Cerebellar nuclear complex (tissue), 1 donor: ENCODE measurements at regions not wholly inside any gene's neighbourhood (a gene's known extent, or its start where the extent isn't known, plus 50 kb on each side); places are given as distances from the start of the nearest gene placed in this dataset.

ENCODE experiments used
- DNase-seq, 2 experiments: peaks; one replicate each; lab custom pipeline; 2025; lab: John Stamatoyannopoulos, UW

DNA sequence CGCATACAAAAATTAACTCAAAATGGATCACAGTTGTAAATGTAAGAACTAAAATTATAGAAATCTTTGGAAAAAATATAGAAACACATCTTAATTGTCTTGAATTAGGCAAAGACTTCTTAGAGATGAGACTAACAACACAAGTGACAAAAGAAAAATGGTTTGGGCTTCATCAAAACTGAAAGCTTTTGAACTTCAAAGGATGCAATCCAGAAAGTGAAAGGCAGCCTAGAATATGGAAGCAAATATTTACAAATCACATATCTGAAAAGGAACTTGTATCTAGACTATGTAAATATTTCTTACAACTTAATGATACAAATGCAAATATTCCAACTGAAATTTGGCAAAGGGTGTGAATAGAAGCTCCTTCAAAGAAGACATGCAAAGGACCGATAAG lies 582.8 kb upstream of the ZEB2 start:
- no peak for DNase-seq

DNA sequence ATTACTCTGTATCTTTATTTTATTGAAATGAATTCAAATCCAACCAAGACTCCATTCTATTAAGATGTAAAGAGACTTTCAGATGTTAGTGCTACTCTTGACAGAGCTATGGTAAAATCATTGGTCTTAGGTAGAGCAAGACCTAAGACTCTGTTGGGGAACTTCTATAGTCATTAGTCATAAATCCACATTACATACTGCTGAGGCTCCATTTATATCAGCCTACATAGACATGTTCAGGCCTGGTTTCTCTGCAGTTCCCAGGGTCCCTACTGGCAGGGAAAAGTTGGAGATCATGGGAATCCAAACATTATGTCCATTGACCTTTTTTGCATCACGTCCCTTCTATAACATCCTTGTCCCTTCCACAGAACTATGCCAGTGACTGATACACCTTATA lies 580.4 kb upstream of the ZEB2 start:
- no peak for DNase-seq

GRCh38 chr2:145096582-145096981 lies 576.7 kb upstream of the ZEB2 start:
- DNase-seq, result no peak

- no peak for DNase-seq
These were observed 575.9 kb upstream of the ZEB2 start for GRCh38 chr2:145095641-145096435.

DNA sequence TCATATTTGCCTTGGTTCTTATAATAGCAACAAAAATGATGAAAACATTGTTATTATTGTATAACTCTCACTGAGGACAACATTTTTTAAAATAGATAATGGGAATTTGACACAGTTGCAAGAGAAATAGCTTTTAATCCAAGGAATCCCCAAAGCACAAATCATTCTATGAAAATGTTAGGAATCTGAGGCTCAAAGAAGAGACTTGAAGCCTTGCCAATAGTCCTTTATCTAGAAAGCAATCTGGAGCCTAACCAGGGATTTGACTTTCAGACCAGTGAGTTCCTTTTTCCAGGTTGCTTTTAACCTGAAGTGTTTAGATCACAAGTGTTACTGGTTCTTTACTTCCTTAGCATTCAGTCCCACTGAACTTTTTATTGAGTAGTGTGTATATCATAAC lies 574.5 kb upstream of the ZEB2 start:
- no peak for DNase-seq

DNA sequence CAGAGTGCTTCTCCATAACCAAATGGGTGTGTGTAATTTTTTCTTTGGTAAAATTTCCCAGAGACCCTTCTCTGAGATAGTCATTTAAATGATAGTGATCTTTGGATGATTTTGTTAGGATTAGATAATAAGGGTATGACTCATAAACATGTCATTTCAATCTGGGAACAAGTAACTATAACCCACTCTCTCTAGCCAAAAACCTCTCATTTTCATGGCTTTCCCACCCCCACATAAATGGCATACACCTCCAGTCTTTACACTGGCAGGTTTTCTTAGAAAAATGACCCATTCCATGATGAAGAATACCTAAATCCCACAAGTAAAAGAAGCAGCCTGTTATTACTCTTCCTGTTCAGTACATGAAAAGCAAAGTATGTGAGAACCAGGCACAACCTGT lies 572.0 kb upstream of the ZEB2 start:
- DNase-seq, result no peak

- DNase-seq, result no peak
These were observed 571.2 kb upstream of the ZEB2 start for GRCh38 chr2:145090841-145091761.

DNA sequence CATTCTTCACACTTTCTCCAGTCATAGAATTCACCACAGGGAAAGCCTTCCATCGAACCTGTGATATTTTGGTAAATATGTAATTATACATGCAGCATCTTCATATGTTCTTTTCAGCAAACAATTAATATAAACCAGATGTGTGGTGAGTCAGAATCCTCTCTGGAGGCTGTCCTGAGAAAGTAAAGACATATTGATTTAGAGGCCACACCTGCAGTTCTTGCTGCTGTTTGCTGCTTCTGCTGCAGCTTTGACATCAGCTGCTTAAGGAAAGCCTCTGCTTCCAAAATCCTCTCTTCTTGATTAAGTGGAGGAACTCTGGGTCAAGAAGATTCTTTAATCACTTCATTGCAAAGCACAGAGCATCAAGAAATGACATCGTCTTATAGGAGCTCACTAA lies 568.8 kb upstream of the ZEB2 start:
- DNase-seq, result no peak

- DNase-seq, result no peak
These were observed 567.0 kb upstream of the ZEB2 start for GRCh38 chr2:145086910-145087309.

GRCh38 chr2:145085612-145086011 lies 565.7 kb upstream of the ZEB2 start:
- DNase-seq, result no peak

GRCh38 chr2:145080426-145080825 lies 560.5 kb upstream of the ZEB2 start:
- no peak for DNase-seq

- no peak for DNase-seq
These were observed 559.7 kb upstream of the ZEB2 start for GRCh38 chr2:145079641-145080040.

GRCh38 chr2:145078923-145079322 lies 559.0 kb upstream of the ZEB2 start:
- no peak for DNase-seq

DNA sequence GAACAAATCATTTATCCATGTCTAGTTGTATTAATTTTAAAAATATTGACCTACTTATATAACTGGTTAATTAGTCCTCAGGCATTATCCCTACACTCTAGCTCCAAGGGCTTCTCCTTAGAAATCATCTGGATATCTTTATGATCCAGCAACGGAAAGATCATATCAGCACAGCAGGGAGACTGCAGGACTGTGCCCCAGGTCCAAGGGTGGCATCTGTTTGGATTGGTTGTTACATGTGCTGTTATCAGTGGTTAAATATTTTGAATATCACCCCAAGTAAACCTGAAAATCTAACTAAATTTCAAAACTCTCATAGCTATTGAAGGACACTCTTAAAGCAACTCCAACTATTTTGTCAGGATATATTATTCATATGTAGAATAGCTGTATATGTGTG lies 556.2 kb upstream of the ZEB2 start:
- no peak for DNase-seq

DNA sequence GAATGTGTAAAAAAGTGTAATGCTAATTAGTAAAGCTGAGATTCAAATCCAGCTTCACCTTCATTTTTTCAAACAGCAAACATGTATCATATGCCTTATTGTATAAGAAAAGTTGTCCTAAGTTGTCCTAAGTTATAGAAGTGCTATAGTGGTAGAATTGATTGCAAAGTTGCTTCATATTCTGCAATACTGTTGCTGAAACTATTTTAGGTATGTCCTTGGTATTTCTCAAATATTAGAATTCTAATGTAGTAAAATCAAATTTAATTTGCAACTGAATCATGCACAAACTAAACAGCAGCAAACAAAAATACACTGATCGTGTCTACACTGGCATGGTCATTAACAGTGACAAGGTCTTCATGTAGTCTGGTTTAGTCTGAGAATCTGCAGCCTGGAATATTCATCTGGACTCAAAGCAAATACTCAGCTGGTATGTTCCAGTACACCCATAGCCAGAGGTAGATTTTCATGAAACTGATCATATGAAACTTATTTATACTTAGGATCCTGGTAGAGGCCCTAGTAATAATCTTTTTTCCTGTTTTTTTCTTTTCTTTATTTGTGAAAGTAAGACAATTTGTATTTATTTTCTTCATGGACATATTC lies 555.6 kb upstream of the ZEB2 start:
- no peak for DNase-seq

- no peak for DNase-seq
These were observed 550.8 kb upstream of the ZEB2 start for GRCh38 chr2:145070703-145071102.

DNA sequence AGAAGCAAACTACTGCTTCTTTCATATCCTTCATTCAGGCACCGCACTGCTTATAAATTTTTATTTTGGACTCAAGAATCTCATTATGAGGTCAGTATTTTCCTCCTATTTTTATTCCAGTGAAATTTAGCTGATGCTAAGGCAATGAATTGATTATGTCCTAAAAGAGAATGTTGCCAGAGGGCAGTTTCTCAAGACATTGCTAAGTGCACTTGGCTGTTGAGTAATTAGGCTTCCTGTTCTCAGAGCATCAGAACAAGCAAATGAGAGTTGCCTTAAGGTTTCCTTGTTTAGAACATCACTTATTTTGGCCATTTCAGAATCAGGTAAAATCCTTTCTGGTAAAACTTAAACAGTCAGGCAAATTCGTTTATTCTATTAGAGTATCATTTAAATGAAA lies 548.6 kb upstream of the ZEB2 start:
- DNase-seq, result no peak

DNA sequence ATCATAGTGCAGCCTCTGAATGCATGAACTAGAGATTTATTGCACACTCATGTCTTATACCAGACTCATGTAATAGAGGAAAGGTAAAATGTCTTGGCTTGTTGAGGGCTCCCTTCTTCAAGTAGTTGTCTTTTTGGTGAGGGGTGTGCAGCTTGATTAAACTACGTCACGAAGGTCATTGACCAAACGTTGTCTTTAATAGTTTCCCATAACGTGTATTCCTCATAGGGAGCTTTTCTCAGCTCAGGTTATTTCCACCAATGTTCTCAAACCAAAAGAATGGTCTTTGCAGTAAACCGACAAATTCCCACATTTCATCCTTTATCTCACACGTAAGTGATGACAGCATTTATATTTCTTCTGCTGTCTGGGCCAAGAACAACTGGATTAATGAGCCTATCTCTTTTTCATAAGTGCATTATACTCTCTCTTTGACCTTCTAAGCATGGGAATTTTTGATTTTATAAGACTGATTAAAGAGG lies 547.7 kb upstream of the ZEB2 start:
- DNase-seq, result no peak

DNA sequence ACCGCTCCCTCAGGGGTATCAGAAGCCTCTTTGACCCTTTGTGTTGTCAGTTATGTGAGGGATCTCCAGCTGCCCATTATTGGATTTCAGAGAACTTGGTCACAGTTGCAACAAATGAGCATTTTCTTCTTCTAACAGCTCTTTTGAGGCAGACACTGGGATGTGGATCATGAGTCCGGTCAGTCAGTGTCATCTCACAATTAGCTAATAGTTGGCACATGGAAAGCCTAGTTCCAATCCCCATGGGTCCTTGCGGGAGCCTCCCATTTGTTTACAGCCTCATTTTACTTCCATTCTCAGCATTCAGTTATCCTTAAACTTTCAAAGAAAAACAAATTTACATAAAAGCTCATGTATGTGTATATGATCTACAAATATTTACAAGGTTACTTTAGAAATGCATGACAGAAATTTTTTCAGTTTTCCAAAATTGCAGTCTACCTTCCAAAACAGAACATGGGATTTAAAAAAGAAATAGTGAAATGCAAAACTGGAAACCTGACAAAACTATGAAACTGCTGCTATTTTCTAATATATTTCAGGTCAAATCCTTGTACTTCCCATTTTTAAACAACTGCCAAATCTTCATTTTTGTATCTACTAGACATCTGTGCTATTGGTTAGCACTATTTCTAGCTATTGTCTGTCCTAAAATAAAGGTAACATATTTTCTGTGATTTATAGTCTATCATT lies 547.1 kb upstream of the ZEB2 start:
- no peak for DNase-seq

GRCh38 chr2:145066151-145066661 lies 546.3 kb upstream of the ZEB2 start:
- no peak for DNase-seq

DNA sequence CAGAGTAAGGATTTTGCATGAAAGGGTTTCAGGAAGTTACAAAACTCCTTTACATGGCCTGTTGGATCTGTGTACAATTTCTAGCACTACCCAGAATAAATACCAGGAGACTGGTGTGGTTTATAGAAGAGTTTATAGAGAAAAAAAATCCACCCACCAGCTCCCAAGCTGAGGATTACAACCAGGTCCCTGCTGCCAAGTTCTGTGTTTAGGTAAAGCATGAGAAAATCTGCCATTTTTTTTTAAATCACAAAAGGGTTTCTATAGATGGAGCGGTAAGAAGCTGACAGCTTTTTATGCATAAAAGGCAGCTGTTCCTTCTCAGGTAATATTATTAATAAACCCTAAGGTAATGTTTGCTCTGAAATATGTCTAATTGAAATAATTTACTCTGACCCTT lies 545.4 kb upstream of the ZEB2 start:
- DNase-seq, result no peak

DNA sequence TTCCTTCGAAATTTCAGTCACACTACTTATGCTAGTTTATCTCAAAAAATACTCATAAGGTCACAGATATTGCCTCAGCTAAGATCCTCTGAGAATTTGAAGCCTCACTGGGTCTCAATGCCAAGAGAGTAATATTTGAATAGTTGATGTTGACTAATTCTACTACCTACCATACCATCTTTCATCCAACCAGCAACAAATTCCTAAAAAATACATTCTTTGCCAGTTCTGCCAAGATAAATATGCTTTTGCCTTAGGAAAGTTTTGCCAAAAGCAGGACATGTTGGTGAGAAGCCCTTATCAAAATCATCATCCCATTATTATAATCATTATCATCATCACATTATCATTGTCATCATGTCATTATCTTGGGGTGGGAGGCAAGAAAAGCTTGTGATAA lies 544.6 kb upstream of the ZEB2 start:
- no peak for DNase-seq
